Panc1 (cell line): ENCODE measurements at regions not wholly inside any gene's neighbourhood (a gene's known extent, or its start where the extent isn't known, plus 50 kb on each side); places are given as distances from the start of the nearest gene placed in this dataset.

Experiments used
- ATAC-seq: fragments of 200-7000 bp; cut with Tn5 transposase; 2 replicates; pipeline ENCODE4 v1.9.1; 2020; ENCODE audit warnings: mild to moderate bottlenecking, moderate library complexity
- BruUV-seq: library from RNA; stranded (reverse); fragments of 400-500 nt; replicated peaks from 2 replicates; lab custom pipeline; 2021; lab: Mats Ljungman, UMichigan
- CTCF ChIA-PET: fragments of 300-600 bp; sonication (Branson Sonifier 250); formaldehyde crosslinking; loops from one replicate; lab custom pipeline; 2022; ENCODE audit warnings: antibody characterized with exemption; lab: Charles Lee
- POLR2A ChIA-PET: fragments of 300-600 bp; sonication (Branson Sonifier 250); formaldehyde crosslinking; loops from one replicate; lab custom pipeline; 2022; ENCODE audit warnings: antibody characterized with exemption; lab: Charles Lee
- DNase-seq: peaks from one replicate; pipeline ENCODE4 v3.0.0-alpha.2; 2010; ENCODE audit warnings: low read depth, low spot score
- H3K27ac ChIP-seq: 2 replicates; pipeline ENCODE4 v1.5.1; 2011; ENCODE audit warnings: mild to moderate bottlenecking, low read length, inconsistent platforms
- H3K27me3 ChIP-seq: fragments of 200-500 bp; sonication (Bioruptor generic); 2 replicates; pipeline ENCODE4 v1.6.0; 2014; ENCODE audit warnings: low read length, inconsistent platforms; ENCODE audit not compliant: control insufficient read depth, insufficient read depth
- H3K36me3 ChIP-seq: fragments of 200-500 bp; sonication (Bioruptor generic); 2 replicates; pipeline ENCODE4 v1.5.1; 2014; ENCODE audit warnings: inconsistent platforms, mild to moderate bottlenecking, low read length, moderate library complexity; ENCODE audit not compliant: control insufficient read depth, insufficient read depth
- H3K4me1 ChIP-seq: 2 replicates; pipeline ENCODE4 v1.5.1; 2011; ENCODE audit warnings: inconsistent platforms, mild to moderate bottlenecking, low read length, moderate library complexity; ENCODE audit not compliant: control insufficient read depth, insufficient read depth
- H3K4me3 ChIP-seq, 2 experiments: 2 replicates each; pipeline ENCODE4 v1.5.1; 2011 to 2012; ENCODE audit warnings: low read depth in 2 of 2, low read length in 2 of 2, mild to moderate bottlenecking in 2 of 2, inconsistent platforms in 1 of 2, moderate library complexity in 1 of 2
- H3K9me3 ChIP-seq: fragments of 200-500 bp; sonication (Bioruptor generic); 2 replicates; pipeline ENCODE4 v1.5.1; 2014; ENCODE audit warnings: low read depth, mild to moderate bottlenecking, inconsistent platforms, low read length, moderate library complexity; ENCODE audit not compliant: control insufficient read depth, insufficient read depth
- CTCF ChIP-seq: fragments of 450-650 bp; IDR thresholded peaks from 2 replicates; pipeline ENCODE4 v1.5.1; 2017; ENCODE audit warnings: mild to moderate bottlenecking
- POLR2AphosphoS5 ChIP-seq: IDR thresholded peaks from 2 replicates; pipeline ENCODE4 v1.6.1; 2012; ENCODE audit warnings: mild to moderate bottlenecking, low read depth, low read length, moderate library complexity
- REST ChIP-seq, 2 experiments: IDR thresholded peaks; 2 replicates each; pipeline ENCODE4 v1.6.1; 2011 to 2012; ENCODE audit warnings: low read depth in 2 of 2, control low read depth in 1 of 2, low read length in 1 of 2, mild to moderate bottlenecking in 1 of 2, moderate library complexity in 1 of 2; ENCODE audit not compliant: insufficient read depth in 1 of 2
- SIN3A ChIP-seq: IDR thresholded peaks from 2 replicates; pipeline ENCODE4 v1.6.1; 2012; ENCODE audit warnings: low read depth, mild to moderate bottlenecking, low read length, moderate library complexity, borderline replicate concordance; ENCODE audit not compliant: insufficient read depth
- TCF7L2 ChIP-seq: IDR thresholded peaks from 2 replicates; pipeline ENCODE4 v1.6.1; 2011; ENCODE audit warnings: mild to moderate bottlenecking, low read depth, low read length, inconsistent platforms
- in situ Hi-C: cut with HindIII; loops from 2 replicates; pipeline ENCODE4 v1.10.0; 2016; ENCODE audit warnings: low sequenced_read_pairs, low pct_unique_long_range_greater_than_20kb
- intact Hi-C: fragments of 100-400 bp; cut with micrococcal nuclease; formaldehyde crosslinking; loops from one replicate; pipeline ENCODE4 v1.10.0; 2022; ENCODE audit not compliant: unreplicated experiment

- Histone ChIP-seq H3K27me3 (no peaks in the 10 kb centered on the region), H3K9me3 (no peaks in the 10 kb centered on the region), H3K4me3 (no peak overlapping the region), H3K27ac (no peak overlapping the region), H3K4me1 (no peaks in the 10 kb centered on the region), H3K36me3 (no peaks in the 10 kb centered on the region)
- no peak for ATAC-seq
- DNase-seq, result no peak
- BruUV-seq, result no TSS peak
- CTCF ChIA-PET, result no interaction called here
- TF ChIP-seq REST (IDR thresholded peaks at IDR 0.05; ENCODE audit: insufficient read depth in 1 of 2, low read depth in 2 of 2, low read length in 1 of 2) (no peak), TCF7L2 (no peak), CTCF (no peak), POLR2AphosphoS5 (no peak), SIN3A (no peak)
- intact Hi-C loops (no loop called here), in situ Hi-C loops (no loop called here)
- POLR2A ChIA-PET, result no interaction called here
Observed at GRCh38 chr4:141815646-141816045, 179.3 kb downstream of the IL15 start.

GRCh38 chr4:141826260-141826659 lies 189.9 kb downstream of the IL15 start:
- ATAC-seq (no peak), DNase-seq (no peak)
- in situ Hi-C loops (no loop called here), intact Hi-C loops (no loop called here)
- Histone ChIP-seq H3K4me3 (no peak overlapping the region), H3K4me1 (no peaks in the 10 kb centered on the region), H3K27me3 (no peaks in the 10 kb centered on the region), H3K36me3 (no peaks in the 10 kb centered on the region), H3K27ac (no peak overlapping the region), H3K9me3 (no peaks in the 10 kb centered on the region)
- ChIA-PET CTCF (no interaction called here), POLR2A (no interaction called here)
- no peak for TF ChIP-seq SIN3A
- no peak for TF ChIP-seq TCF7L2
- no peak for TF ChIP-seq REST (IDR thresholded peaks at IDR 0.05; ENCODE audit: insufficient read depth in 1 of 2, low read depth in 2 of 2, low read length in 1 of 2)
- no peak for TF ChIP-seq POLR2AphosphoS5
- TF ChIP-seq CTCF, result no peak
- no TSS peak for BruUV-seq
